Stimulated activated CD4-positive, alpha-beta T cell treated with anti-CD3 and anti-CD28 coated beads, Interleukin-12 subunit alpha, Interleukin-12 subunit beta, amount 100 ng/mL, for 48 hours (primary cell): ENCODE measurements at regions not wholly inside any gene's neighbourhood (a gene's known extent, or its start where the extent isn't known, plus 50 kb on each side); places are given as distances from the start of the nearest gene placed in this dataset.
"Not testable (repeated sequence)": the region's sequence is repeated elsewhere in the genome, so short reads cannot be mapped to it uniquely, and the experiment has no call there.

ENCODE experiments used
- DNase-seq, 3 donors: peaks; one replicate each; pipeline ENCODE4 v3.0.0-alpha.2; 2020; ENCODE audit warnings: low read depth in 2 of 3, low spot score in 1 of 3

- no peak for DNase-seq
These were observed 183.3 kb upstream of the JUN start for GRCh38 chr1:58966917-58967740.

- no peak for DNase-seq
These were observed 184.6 kb upstream of the JUN start for GRCh38 chr1:58968360-58968952.

- DNase-seq = not testable (repeated sequence)
These were observed 185.3 kb upstream of the JUN start for GRCh38 chr1:58969176-58969575.

GRCh38 chr1:58971629-58972140 is 187.8 kb upstream of the JUN start:
- no peak for DNase-seq

DNA sequence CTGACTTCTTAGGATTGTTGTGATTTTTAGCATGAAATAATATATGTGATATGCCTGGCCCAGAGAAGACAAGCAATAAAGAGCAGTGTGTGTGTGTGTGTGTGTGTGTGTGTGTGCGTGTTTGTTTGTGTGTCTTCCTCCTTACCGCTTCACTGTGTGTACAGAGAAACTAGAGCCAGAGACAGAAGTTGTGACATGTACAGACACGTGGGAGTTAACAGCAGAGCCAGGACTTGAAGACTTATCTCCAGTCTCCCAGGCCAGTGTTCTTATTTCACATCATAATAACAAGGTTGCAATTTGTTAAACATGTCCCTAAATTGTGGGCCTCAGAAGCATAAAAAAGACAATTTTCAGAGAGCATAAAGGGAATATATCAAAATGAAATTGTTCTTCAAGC is 192.0 kb upstream of the JUN start:
- DNase-seq = no peak

DNA sequence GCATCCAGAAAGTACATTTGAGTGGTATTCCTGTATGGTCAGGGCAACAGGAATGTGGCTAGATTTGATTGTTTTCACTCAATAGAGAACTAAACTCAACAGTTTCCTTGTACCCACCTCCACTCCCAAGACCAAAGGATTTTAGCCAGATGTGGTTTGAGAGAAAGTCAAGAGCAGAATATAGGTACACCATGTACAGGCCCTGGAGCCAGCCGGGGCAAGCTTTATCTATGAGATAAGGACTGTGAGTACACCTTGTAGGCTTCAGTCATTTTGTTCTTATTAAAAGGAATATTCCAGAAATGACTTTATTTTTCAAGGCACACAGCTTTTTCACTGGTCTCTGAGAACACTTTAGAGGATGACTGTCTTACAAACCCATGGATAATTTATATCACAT is 192.4 kb upstream of the JUN start:
- DNase-seq = no peak

- no peak for DNase-seq
These were observed 193.8 kb upstream of the JUN start for GRCh38 chr1:58977598-58977997.

GRCh38 chr1:58978096-58978495 is 194.2 kb upstream of the JUN start:
- no peak for DNase-seq

DNA sequence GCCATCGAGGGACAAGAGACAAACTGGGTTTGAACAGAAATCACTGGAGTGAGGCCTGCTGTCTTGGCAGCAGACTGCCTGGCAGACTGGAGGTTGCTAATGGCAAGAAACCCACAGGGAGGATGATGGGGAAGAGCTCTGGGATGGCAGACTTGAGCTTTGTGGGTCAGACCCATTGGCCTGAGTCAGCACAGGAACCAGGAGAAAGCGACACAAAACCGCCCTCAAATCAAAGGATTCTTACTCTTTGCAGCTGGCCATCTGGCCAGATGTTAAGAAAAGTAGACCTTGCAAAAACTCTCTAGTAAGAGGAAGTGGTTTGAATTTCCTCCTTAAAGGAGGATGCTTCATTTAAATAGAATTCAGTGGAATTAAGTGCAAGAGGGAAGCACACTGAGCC is 195.2 kb upstream of the JUN start:
- no peak for DNase-seq

DNA sequence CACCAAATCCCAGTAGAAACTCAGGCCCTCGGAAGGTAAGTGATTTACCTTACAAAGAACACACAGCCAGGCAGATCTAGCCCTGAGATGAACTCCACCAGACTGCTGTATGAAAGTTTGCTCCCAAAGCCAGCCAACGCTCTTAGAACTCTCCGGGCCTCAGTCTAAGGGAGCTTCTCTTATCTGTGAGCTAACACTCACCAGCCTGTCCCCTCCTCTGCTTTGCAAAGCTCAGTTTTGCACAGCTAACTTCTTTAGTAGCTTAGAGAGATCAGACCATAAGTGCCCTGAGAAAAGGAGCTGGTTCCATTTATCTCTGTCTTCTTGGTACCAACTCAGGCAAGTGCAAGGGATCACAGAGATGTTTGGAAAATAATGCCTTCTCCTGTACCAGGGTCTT is 195.8 kb upstream of the JUN start:
- DNase-seq = no peak

DNA sequence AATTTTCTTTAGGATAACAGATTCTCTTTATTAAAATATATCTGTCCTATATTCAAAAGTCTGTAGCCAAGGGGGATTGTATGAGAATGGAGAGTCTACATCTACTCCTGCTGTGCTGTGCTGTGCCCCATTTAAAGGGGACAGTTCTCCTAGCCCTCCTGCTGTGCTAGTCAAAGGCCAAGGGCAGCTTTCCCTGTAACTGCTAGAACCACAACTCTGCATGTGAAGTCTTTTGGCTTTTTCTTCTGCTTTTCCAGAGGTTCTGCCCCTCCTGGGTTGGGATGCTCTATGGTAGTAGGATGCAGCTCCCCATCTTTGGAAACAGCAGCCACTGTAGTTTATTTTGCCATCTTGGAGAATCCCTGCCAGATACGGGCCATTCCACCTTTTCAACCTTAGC is 197.5 kb upstream of the JUN start:
- DNase-seq = no peak

DNA sequence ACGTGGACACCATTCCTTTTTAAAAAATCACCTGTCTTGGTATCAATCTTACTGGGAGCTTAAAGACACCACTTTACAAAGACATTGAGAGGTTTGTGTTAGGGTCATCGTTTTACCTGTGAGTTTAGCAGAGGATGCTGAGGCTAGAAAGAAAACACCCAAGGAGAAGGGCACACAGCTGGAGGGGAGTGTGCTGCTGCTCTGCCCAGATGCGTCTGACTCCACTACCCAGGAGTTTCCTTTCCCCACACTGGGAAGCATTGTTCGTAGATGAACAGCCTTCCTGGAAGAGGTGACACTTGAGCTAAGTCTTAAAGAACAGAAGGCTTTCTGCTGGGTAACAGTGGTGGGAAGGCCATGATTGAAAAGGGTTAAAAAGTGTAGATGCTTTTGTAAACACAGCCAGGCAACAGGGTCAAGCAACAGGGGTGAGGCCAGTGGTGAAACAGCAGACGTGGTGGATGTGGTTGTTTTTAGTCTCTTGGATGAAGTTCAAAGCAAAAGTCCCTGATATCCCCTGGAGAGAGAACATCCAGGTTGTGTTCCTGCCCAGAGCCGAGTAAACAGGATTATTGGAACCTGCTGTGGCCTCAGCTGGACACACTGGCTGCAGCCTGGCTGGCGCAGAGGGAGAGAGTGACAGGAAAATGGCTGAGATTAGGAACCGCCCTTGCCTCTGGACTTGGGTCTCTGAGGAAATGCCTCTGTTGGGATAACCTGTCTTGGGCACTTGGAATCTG is 198.6 kb upstream of the JUN start:
- no peak for DNase-seq

GRCh38 chr1:58983162-58983561 is 199.3 kb upstream of the JUN start:
- no peak for DNase-seq

DNA sequence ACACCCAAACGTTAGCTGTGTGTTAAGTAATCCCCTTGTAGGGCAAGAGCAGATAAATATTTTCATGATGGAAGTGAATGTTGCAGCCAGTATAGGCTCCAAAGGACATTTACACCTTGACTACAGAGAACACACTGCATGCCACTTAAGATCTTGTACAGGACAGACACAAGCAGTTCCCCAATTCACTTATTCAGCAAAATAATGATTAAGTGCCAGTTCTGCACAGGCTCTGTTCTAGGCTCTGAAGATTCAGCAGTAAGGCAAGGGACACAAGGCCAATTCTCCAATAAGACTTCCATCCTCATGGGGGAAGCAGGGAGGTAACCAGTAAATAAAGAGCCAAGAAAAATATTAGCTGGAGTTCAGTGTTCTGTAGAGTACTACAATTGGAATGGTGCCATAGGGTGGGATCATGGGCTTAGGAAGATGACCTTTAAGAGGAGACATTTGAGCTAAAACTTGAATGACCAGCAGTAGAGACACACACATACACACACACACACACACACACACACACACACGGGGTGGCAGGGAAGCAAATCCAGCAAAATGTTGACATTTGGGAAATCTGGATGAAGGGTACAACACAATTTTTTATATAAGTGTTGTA is 199.9 kb upstream of the JUN start:
- DNase-seq = no peak

DNA sequence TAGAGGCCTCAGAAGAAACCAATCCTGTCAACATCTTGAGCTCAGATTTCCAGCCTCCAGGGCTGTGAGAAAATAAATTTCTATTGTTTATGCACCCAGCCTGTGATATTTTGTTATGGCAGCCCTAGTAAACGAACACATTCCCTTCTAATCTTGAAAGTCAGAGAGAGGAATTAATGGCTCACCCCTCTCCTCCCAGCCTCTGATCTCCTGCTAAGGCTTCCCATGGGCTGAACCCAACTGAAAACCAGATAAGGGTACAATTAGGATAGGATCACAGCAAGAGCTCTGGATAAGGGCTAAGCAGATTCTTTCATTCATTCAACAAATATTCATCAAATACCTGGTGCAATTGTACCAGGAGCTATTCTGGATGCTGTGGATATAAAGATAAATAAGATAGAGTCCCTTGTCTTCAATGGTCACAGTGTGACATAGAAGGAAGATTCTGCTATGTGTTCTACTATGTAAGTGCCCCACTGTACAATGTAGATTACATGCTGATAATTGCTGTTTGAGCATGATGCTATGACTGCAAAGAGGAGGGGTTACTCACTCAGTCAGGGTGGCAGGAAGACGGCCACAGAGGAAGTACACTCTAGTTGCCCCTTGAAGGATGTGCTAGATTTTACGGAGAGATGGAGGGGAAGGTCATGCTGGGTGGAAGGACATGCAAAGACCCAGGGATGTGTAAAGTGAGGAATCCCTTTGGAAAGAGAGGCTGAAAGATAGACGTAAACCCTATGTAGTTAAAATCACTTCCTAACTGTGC is 203.3 kb upstream of the JUN start:
- no peak for DNase-seq

DNA sequence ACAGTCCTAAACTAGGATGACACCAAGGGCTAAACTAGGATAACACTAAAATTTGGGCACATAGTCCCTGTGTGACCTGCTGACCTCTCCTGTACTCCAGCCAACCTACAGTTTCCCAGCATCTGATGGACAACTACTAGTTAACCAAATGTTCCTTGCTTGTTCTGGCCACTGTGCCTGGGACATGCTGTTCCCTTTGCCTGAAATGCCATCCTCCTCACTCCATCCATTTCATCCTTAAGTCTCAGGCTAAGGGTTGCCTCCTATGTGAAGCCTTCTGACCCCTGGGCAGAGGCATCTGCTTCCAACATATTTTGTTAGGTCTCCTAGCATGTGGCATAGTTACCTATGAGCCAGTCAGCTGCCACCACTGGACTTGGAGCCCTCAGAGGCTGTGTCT is 204.9 kb upstream of the JUN start:
- DNase-seq = no peak

GRCh38 chr1:58989845-58990244 is 206.0 kb upstream of the JUN start:
- no peak for DNase-seq

- no peak for DNase-seq
These were observed 207.5 kb upstream of the JUN start for GRCh38 chr1:58991305-58991704.

GRCh38 chr1:58992643-58993042 is 208.8 kb upstream of the JUN start:
- no peak for DNase-seq

- DNase-seq = no peak
These were observed 209.6 kb upstream of the JUN start for GRCh38 chr1:58993403-58993802.

GRCh38 chr1:58994664-58995063 is 210.8 kb upstream of the JUN start:
- DNase-seq = no peak
